Endothelial cell of umbilical vein (primary cell): ENCODE measurements at regions not wholly inside any gene's neighbourhood (a gene's known extent, or its start where the extent isn't known, plus 50 kb on each side); places are given as distances from the start of the nearest gene placed in this dataset.

Source experiments
- BruUV-seq: library from RNA; stranded (reverse); fragments of 400-500 nt; replicated peaks from 2 replicates; lab custom pipeline; 2021; lab: Mats Ljungman, UMichigan
- CTCF ChIA-PET: fragments of 300-600, 350-600 bp; sonication (Branson Sonifier 250); formaldehyde crosslinking; loops from one replicate; lab custom pipeline; 2021; ENCODE audit warnings: antibody characterized with exemption, inconsistent platforms; lab: Charles Lee
- POLR2A ChIA-PET: fragments of 300-600, 350-600 bp; sonication (Branson Sonifier 250); formaldehyde crosslinking; loops from one replicate; lab custom pipeline; 2021; ENCODE audit warnings: antibody characterized with exemption, inconsistent platforms; lab: Charles Lee
- DNase-seq: peaks from one replicate; pipeline ENCODE4 v3.0.0-alpha.2; 2011; ENCODE audit warnings: low read depth, low spot score
- FAIRE-seq: peaks from 2 replicates; lab custom pipeline; 2011; peaks lifted over from hg19 to GRCh38; lab: Jason Lieb, UNC
- H2AFZ ChIP-seq: 2 replicates; pipeline ENCODE4 v1.6.0; 2012; ENCODE audit warnings: low read depth, low read length, control low read depth, inconsistent platforms
- H3K27ac ChIP-seq: 2 replicates; pipeline ENCODE4 v1.5.1; 2011; ENCODE audit warnings: low read depth, mild to moderate bottlenecking, control low read depth, low read length, moderate library complexity; ENCODE audit not compliant: insufficient read depth
- H3K27me3 ChIP-seq, 2 experiments: 2 replicates each; pipeline versions ENCODE4 v1.6.0 to v1.6.1; 2011; ENCODE audit warnings: low read length in 2 of 2, mixed read lengths in 1 of 2; ENCODE audit not compliant: control insufficient read depth in 2 of 2, insufficient read depth in 2 of 2
- H3K36me3 ChIP-seq, 2 experiments: 2 replicates in 1 of 2; 3 replicates in 1 of 2; pipeline ENCODE4 v1.5.1; 2011; ENCODE audit warnings: low read length in 2 of 2, mild to moderate bottlenecking in 1 of 2, moderate library complexity in 1 of 2; ENCODE audit not compliant: control insufficient read depth in 2 of 2, insufficient read depth in 2 of 2; ENCODE audit errors: extremely low read depth in 1 of 2
- H3K4me1 ChIP-seq: 3 replicates; pipeline ENCODE4 v1.5.1; 2011; ENCODE audit warnings: mild to moderate bottlenecking, low read length; ENCODE audit not compliant: control insufficient read depth, insufficient read depth; ENCODE audit errors: extremely low read depth
- H3K4me2 ChIP-seq: 2 replicates; pipeline ENCODE4 v1.6.1; 2011; ENCODE audit warnings: low read length, control low read depth, mixed read lengths; ENCODE audit not compliant: insufficient read depth
- H3K4me3 ChIP-seq, 3 experiments: fragments of 200-600 bp in 1 of 3; sonication (generic), shearing (Covaris generic) in 1 of 3; replicated peaks in 1 of 3; 2 replicates each; pipeline ENCODE4 v1.5.1; 2011 to 2016; ENCODE audit warnings: control low read depth in 3 of 3, low read length in 3 of 3, mild to moderate bottlenecking in 2 of 3, inconsistent platforms in 1 of 3, low read depth in 1 of 3, moderate library complexity in 1 of 3; ENCODE audit not compliant: insufficient read depth in 1 of 3
- H3K79me2 ChIP-seq: 2 replicates; pipeline ENCODE4 v1.6.0; 2012; ENCODE audit warnings: low read length, inconsistent platforms; ENCODE audit not compliant: control insufficient read depth, insufficient read depth
- H3K9ac ChIP-seq: replicated peaks from 2 replicates; pipeline ENCODE3; 2011; ENCODE audit warnings: low read length, control low read depth; ENCODE audit not compliant: insufficient read depth; ENCODE audit errors: extremely low read depth
- H3K9me1 ChIP-seq: replicated peaks from 3 replicates; pipeline ENCODE4 v1.6.0; 2011; ENCODE audit warnings: mild to moderate bottlenecking, low read length; ENCODE audit not compliant: control insufficient read depth, insufficient read depth; ENCODE audit errors: extremely low read depth
- H3K9me3 ChIP-seq: replicated peaks from 2 replicates; pipeline ENCODE4 v1.5.1; 2012; ENCODE audit warnings: low read length, inconsistent platforms; ENCODE audit not compliant: control insufficient read depth, insufficient read depth
- H4K20me1 ChIP-seq: replicated peaks from 2 replicates; pipeline ENCODE3; 2011; ENCODE audit warnings: mild to moderate bottlenecking, low read length; ENCODE audit not compliant: control insufficient read depth, insufficient read depth; ENCODE audit errors: extremely low read depth
- EZH2 ChIP-seq: IDR thresholded peaks from 2 replicates; pipeline ENCODE4 v1.6.1; 2012; ENCODE audit warnings: borderline replicate concordance, low read depth, mild to moderate bottlenecking, moderate library complexity, low read length, inconsistent platforms; ENCODE audit not compliant: severe bottlenecking
- FOS ChIP-seq: IDR thresholded peaks from 2 replicates; pipeline ENCODE4 v1.6.1; 2011; ENCODE audit warnings: mild to moderate bottlenecking, low read length, moderate library complexity, borderline replicate concordance; ENCODE audit not compliant: insufficient read depth
- GATA2 ChIP-seq: IDR thresholded peaks from 2 replicates; pipeline ENCODE4 v1.7.0; 2011; ENCODE audit warnings: low read depth, mild to moderate bottlenecking, moderate library complexity, mixed read lengths, low read length; ENCODE audit not compliant: insufficient read length, insufficient read depth
- JUN ChIP-seq: IDR thresholded peaks from 2 replicates; pipeline ENCODE4 v1.6.1; 2011; ENCODE audit warnings: borderline replicate concordance, low read depth; ENCODE audit not compliant: insufficient read length, insufficient read depth
- MYC ChIP-seq: IDR thresholded peaks from one replicate; pipeline ENCODE4 v1.6.1; 2011; ENCODE audit warnings: mild to moderate bottlenecking, low read depth, low read length
- POLR2A ChIP-seq: IDR thresholded peaks from 2 replicates; pipeline ENCODE4 v1.6.1; 2012; ENCODE audit warnings: low read depth, mild to moderate bottlenecking, control low read depth, low read length
- POLR2AphosphoS5 ChIP-seq: IDR thresholded peaks from 2 replicates; pipeline ENCODE4 v1.6.1; 2012; ENCODE audit warnings: low read depth, mild to moderate bottlenecking, control low read depth, low read length, moderate library complexity; ENCODE audit not compliant: insufficient read depth
- dilution Hi-C: fragments of 300-500 bp; cut with MboI; formaldehyde crosslinking; loops from one replicate; pipeline ENCODE4 v1.15.0; 2019; ENCODE audit warnings: low sequenced_read_pairs; ENCODE audit not compliant: extremely low pct_ligation_motif_present
- intact Hi-C: fragments of 100-400 bp; cut with micrococcal nuclease; formaldehyde crosslinking; loops from one replicate; pipeline ENCODE4 v1.10.0; 2022
- TF ChIP-seq, protein P1 (sequence below), 2 donors: IDR thresholded peaks; 1 replicate in 1 of 2; 2 replicates in 1 of 2; pipeline ENCODE4 v1.5.1; 2011; ENCODE audit warnings: low read length in 2 of 2, mild to moderate bottlenecking in 2 of 2, moderate library complexity in 2 of 2, control low read depth in 1 of 2, inconsistent platforms in 1 of 2, low read depth in 1 of 2; ENCODE audit not compliant: insufficient read depth in 1 of 2; ENCODE audit errors: extremely low read depth in 1 of 2
- TF ChIP-seq, protein P2 (sequence below): IDR thresholded peaks from 2 replicates; pipeline ENCODE4 v1.6.1; 2011; ENCODE audit not compliant: insufficient read depth, insufficient read length

DNA sequence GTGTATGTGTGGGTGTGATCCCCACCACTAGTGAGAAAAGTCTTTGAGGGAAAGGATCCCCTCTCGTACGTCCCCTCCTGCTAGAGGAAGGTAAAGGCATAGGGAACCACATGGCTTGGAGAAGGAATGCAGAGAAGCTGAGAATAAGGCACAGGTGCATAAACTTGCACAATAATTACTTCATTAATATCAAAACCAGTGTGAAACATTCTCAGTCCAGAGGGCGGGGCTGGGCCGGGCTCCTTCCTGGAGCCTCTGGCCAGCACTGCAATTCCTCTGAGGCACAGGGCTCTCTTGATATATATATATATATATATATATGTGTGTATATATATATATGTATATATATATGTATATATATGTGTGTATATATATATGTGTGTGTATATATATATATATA, 162.6 kb downstream of the TSEN15 start:
- no peaks in the 10 kb centered on the region for H3K36me3 ChIP-seq
- ChIA-PET CTCF (interaction anchor here (1.5 to 1.6 kb wide), 2 partner anchors 8 to 11 kb away, joined by 3 to 9 read pairs; no protein-coding TSS in a partner anchor), POLR2A (no interaction called here)
- no peak overlapping the region for H3K4me3 ChIP-seq
- dilution Hi-C loops (no loop called here), intact Hi-C loops (no loop called here)
- no peak overlapping the region for H3K27ac ChIP-seq
- H3K9me1 ChIP-seq: no peaks in the 10 kb centered on the region
- no peak for FAIRE-seq
- no peak overlapping the region for H2AFZ ChIP-seq
- H3K9ac ChIP-seq: no peak overlapping the region
- no peaks in the 10 kb centered on the region for H3K79me2 ChIP-seq
- TF ChIP-seq GATA2 (no peak), POLR2A (no peak), JUN (no peak), MYC (no peak)
- TF ChIP-seq, protein P1, sequence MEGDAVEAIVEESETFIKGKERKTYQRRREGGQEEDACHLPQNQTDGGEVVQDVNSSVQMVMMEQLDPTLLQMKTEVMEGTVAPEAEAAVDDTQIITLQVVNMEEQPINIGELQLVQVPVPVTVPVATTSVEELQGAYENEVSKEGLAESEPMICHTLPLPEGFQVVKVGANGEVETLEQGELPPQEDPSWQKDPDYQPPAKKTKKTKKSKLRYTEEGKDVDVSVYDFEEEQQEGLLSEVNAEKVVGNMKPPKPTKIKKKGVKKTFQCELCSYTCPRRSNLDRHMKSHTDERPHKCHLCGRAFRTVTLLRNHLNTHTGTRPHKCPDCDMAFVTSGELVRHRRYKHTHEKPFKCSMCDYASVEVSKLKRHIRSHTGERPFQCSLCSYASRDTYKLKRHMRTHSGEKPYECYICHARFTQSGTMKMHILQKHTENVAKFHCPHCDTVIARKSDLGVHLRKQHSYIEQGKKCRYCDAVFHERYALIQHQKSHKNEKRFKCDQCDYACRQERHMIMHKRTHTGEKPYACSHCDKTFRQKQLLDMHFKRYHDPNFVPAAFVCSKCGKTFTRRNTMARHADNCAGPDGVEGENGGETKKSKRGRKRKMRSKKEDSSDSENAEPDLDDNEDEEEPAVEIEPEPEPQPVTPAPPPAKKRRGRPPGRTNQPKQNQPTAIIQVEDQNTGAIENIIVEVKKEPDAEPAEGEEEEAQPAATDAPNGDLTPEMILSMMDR (IDR thresholded peaks at IDR 0.05; ENCODE audit: extremely low read depth in 1 of 2, insufficient read depth in 1 of 2, low read depth in 1 of 2, low read length in 2 of 2): no peak
- no peak for DNase-seq
- H3K9me3 ChIP-seq: no peaks in the 10 kb centered on the region
- H4K20me1 ChIP-seq: no peaks in the 10 kb centered on the region
- no peaks in the 10 kb centered on the region for H3K4me1 ChIP-seq
- peaks cover 2 to 7% of the 10 kb centered on the region in 2 experiments for H3K27me3 ChIP-seq
- BruUV-seq: no TSS peak
- H3K4me2 ChIP-seq: no peak overlapping the region

DNA sequence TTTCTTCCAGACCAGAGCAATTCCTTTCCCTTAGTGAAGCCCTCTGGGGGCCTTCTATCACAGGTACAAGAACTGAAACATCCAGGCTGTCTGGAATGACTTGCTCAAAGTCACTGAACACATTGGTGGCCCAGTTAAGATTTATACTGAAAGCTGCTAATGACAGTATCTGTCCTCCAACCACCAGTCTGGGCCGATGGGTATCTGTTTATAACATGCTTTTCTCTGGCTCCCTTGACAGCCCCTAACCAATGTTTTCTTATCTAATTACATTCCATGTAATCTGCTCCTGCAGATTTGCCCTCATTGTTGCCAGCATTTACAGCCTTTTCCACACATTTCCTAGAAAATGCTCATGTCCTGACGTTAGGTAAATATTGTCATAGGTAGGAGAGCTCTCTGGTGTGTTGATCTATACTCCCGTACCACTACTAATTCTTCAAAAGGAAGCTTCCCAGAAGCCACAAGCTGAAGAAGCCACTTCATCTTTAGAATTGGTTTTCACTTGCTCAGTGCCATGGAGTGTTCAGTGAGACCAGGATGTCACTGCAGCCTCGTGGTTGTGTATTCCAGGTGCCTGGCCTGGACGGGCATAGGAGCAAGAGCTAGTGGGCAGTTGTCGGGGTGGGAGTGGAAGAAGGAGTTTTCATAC, 163.9 kb downstream of the TSEN15 start:
- no peak overlapping the region for H2AFZ ChIP-seq
- peaks cover 2 to 5% of the 10 kb centered on the region in 2 experiments for H3K27me3 ChIP-seq
- H3K4me1 ChIP-seq: no peaks in the 10 kb centered on the region
- H3K4me2 ChIP-seq: no peak overlapping the region
- no peaks in the 10 kb centered on the region for H3K36me3 ChIP-seq
- intact Hi-C loops (no loop called here), dilution Hi-C loops (no loop called here)
- no peaks in the 10 kb centered on the region for H3K9me3 ChIP-seq
- DNase-seq (no peak), FAIRE-seq (no peak)
- H3K79me2 ChIP-seq: no peaks in the 10 kb centered on the region
- no peaks in the 10 kb centered on the region for H3K9me1 ChIP-seq
- POLR2A ChIA-PET: no interaction called here
- TF ChIP-seq GATA2 (no peak), MYC (no peak), POLR2A (no peak), FOS (no peak), JUN (no peak), EZH2 (no peak), POLR2AphosphoS5 (no peak)
- TF ChIP-seq, protein P1 (IDR thresholded peaks at IDR 0.05; ENCODE audit: extremely low read depth in 1 of 2, insufficient read depth in 1 of 2, low read depth in 1 of 2, low read length in 2 of 2): no peak
- TF ChIP-seq, protein P2, sequence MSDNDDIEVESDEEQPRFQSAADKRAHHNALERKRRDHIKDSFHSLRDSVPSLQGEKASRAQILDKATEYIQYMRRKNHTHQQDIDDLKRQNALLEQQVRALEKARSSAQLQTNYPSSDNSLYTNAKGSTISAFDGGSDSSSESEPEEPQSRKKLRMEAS: no peak
- H3K9ac ChIP-seq: no peak overlapping the region
- H4K20me1 ChIP-seq: no peaks in the 10 kb centered on the region
- CTCF ChIA-PET: interaction anchor here (1.7 to 2.0 kb wide), 2 partner anchors 9 to 448 kb away, joined by 5 to 9 read pairs; no protein-coding TSS in a partner anchor
- H3K27ac ChIP-seq: no peak overlapping the region
- H3K4me3 ChIP-seq: no peak overlapping the region
- no TSS peak for BruUV-seq
